Brain pericyte (primary cell): ENCODE measurements at regions not wholly inside any gene's neighbourhood (a gene's known extent, or its start where the extent isn't known, plus 50 kb on each side); places are given as distances from the start of the nearest gene placed in this dataset.

Source experiments
- DNase-seq: peaks from one replicate; pipeline ENCODE4 v3.0.0-alpha.2; 2012; ENCODE audit warnings: low read depth, low spot score

DNA sequence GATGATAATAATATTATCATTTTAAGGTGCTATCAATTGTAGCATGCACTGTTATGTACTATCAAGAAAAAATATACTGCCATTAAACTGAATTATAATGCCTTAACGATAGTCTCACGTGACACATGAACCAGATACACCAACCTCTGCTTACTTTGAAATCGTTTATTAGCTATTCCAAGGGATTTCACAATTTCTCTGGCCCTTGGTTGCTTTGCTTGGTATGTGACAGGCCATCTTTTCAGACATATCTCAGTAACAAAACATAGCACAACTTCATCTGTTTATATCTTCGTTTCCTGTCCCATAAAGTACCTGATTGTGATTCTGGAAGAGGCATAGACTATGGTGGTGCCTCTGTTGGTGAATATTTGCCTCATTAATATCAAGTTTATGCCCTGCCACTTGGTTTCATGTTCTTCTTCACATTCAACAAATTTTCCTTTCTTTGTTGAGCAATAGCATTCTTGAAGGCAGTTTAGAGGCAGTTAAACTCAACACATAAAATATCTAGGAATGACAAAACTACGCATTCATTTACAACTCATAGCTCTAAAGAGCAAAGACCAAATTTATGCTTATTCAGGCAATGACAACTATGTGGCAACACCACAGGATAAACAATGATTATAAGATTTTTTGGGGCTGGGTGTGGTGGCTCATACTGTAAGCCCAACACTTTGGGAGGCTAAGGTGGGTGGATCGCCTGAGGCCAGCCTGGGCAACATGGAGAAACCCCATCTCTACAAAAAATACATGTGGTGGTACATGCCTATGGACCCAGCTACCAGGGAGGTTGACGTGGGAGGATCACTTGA is 84.3 kb downstream of the MCFD2 start:
- no peak for DNase-seq

DNA sequence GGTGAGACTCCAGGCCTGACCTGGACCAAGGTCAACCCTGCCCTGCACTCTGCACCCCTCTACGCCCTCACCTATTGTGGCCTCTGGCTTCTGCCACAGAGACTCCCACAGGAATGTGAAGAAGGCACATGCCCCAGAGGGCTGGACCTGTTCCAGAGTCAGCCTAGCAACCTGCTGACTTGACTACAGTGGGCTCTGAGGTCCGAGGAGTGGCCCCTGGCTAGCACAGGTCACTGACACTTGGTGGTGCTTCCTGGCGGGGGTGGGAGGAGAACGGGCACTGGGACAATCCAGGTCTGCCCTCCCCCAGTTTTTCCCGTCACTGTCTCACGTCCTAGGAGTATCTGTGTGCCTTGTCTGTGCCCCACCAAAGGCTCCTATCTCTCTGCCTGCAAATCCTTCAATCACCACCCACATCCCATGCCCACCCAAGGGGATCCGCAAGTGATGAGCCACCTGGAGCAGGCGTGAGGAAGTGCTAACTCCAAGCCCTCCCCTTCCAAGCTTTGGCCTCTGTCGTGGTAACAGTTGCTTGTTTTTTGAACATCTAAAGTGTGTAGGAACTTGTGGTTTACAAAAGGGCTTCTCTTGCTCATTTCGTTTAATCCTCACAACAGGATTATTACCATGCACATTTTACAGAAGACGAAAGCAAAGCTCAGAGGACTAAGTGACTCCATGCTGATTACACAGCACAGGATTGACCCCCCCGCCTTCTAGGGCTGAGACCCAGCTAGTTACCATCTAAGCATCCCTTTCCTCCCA is 86.2 kb downstream of the MCFD2 start:
- no peak for DNase-seq

DNA sequence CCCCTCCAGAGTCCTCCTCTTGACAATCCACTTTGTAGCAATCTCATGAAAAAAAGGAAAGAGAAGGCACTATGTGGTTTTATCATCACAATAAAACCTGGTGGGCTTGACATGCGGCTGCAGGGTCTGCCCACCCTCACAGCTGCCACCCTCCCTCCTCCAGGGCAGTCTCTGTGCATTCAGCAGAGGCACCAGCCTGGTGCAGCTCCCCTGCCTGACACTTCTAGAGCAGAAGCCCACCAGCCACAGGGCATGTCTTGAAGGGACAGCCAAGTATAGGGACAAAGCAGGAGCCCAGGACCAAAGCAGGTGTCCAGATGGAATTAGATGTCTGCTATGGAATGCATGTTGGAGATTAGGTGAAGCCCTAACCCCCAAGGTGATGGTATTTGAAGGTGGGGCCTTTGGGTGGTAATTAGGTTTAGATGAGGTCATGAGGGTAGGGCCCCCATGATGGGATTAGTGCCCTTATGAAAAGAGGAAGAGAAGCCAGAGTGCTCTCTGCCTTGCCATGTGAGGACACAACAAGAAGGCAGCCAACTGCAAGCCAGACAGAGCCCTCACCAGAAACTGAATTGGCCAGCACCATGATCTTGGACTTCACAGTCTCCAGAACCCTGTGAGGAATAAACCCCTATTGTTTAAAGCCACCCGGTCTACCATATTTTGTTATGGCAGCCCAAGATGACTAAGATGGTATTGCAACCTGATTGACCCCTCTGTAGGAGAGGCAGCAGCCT is 86.9 kb downstream of the MCFD2 start:
- no peak for DNase-seq

DNA sequence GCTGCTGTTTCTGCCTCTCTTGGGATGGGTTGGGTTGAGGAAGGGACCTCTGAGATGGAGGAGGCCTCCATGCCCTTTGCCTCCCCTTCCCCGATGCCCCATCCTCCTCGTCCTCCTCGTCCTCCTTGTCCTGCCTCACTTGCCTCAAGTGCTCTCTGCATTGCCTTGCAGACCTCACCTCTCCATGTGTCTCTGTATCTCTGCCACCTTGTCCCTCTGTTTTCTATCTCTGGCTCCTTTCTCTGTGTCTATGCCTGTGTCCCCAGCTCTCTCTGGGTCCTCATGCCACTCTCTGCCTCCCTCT is 87.5 kb downstream of the MCFD2 start:
- DNase-seq = no peak

DNA sequence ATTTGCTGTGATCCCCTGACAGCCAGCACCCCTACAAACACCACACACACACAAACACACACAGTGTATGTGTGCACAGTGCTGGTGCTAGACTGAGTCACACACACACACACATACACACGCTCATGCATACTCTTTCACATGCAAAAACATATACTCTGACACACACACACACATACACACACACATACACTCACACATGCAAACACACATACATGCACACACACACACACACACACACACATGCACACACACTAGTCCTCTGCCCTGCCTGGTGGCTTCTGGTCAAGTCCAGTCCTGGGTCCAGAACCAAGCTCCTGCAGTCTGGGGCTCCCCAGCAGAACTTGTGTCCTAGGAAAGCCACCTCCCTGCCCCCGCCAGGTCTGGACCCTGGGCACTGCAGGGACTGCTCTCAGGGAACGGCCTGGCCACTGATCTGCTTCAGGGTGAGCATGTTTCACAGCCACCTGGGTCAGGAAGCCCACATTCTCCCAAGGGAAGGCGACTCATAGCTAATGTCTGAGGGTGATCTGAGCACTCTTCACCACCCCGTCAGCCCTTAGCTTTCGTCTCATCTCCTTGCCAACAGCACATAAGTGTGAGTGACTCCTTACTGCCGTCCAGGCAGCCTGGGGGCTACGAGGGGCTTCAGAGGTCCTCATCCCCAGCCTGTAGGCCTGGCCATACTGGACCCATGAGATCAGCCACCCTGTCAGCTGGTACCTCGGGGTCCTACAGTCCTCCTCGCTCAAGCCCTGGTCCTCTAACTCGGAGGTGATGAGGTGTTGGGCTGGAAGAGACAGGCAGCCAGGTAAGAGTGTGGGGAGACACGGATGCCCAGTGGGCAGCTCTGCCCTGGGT is 88.1 kb downstream of the MCFD2 start:
- DNase-seq = peak; percentile 34

DNA sequence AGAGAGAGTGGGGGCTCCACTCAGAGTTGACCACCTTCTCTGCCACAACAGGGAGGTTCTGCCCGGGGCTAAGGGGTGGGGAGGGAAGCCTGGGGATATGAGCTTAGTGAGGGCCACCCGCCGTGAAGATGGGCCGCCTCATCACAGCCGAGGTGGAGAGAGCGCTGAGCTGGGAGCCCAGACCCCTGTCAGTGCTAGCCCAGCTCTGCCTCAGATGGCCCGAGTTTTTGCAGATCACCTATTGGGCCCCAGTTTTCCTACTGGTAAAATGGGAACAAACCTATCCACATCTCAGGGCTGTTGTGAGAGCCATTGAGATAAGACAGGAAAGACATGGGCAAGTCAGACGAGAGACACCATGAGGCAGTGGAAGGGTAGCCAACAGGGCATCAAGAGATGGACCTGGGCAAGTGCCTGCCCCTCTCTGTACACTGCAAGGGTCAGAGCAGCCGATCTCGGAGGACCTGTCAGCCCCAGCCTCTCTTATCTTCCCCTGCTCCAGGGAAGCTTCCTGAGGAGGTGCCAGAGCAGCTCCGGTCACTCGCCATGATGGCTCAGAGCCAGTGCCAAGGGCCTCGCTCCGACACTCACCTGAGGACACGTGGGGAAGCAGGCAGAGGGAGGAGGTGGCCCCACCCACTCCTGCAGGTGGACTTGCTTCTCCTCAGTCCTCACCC is 88.9 kb downstream of the MCFD2 start:
- no peak for DNase-seq

DNA sequence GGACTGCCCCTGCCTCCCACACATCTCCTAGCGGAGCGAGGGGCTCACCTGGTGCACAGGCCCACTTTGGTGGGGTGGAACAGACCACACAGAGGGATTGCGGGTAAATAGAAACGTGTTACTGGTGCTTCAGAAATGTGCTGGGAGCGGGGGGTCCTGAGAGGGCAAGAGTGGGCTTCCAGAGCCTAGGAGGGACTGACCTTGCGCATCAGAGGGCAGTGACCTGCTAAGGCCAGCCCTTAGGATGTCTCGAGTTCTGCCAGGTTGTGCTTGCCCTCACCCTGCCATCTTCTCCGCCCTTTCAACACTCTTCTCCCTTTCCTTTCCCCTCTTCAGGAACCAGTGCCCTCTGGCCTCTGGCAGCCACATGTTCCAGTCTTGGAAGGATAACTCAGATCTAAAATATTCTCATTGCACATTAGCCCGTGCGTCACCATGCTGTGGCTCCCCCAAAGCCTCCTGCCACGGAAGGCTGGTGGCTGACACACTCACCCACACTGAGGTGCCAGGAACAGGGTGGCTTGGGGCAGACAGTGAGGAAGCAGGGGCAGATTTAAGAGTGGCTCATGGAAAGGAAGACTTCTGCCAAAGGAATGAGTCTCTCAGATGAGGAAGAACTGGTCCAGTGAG is 89.6 kb downstream of the MCFD2 start:
- DNase-seq = no peak

DNA sequence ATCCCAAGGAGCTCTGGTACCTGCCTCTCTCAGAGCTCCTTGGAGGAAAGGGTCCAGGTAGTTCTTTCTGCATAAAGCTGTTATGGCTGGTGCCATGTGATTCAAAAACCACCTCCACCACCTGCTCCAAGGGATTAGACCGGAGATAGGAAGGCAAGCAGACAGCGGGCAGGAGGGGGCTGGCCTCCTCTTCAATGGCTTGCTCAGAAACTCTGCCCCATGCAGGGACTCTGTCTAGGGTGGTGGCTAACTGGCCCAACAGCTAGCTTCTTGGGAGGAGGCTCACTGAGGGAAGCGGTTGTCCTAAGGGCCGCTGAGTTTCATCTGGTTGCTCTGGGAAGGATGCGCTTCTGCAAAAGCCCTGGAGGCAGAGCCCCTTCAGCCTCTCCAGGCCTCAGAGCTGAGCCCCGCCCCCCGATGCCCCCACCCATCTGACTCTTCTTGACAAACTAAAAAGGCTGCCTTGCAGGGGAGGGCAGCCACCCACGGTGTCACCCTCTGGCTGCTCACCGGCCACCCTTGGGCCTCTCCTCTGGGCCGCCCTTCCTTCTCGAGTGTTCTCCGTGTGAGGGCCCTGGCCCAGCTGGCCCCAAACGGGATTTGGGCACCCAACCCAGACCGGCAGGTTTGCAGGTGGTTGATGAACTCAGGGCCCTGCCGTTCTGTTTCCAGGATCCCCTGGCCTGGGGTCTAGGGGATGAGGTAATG is 90.2 kb downstream of the MCFD2 start:
- DNase-seq = no peak

DNA sequence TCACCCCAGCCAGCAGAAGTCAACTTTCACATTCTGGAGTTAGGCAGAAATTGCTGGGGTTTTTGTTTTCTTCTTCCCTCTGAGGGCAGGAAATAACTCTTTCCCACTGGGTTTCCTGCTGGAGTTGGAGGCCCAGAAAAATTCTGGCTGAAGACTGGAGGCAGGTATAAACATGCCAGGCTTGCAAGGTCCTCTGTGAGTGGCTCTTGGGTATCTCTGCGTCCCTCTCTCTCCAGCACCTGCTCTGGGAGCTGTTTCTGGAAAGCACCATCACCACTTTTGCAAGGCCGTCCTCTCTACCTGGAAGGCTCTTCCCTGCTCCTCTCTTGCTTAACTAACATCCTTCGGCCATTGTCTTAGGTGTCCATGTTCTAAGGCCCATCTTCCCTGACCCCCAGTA is 91.0 kb downstream of the MCFD2 start:
- no peak for DNase-seq

DNA sequence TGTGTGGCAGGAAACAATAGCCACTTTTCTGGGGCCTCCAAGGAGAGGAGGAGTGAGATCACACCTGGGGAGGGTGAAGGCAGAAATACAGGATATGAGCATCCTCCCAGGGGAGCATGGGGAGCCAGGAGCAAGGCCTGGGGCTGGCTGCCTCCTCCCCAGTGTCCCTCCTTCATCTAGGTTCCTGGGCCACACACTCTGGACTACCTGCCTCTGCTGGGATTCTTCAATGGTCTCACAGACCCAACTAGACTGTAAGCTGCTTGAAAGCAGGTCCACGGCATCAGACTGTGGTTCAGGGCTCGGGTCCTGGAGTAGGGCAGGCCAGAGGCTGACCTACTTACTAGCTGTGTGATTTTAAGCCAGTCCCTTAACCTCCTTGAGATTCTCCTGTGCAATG is 94.0 kb downstream of the MCFD2 start:
- no peak for DNase-seq

DNA sequence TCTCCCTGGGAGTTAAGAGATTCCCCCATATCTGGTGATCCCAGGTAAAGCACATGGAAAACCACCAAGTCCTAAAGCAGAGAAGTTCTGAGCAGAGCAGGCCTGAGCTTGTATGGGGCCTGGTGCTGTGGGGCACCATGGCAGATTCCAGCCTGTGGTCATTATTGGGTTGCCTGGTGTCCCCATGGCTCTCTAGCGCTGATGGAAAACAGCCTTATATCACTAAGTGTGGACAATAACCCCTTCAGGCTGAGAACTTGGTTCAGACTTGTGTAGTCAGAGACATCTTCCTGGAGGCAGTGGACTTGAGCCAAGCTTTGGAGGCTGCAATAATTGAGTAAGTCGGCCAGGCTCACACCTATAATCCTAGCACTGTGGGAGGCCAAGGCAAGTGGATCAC is 96.8 kb downstream of the MCFD2 start:
- no peak for DNase-seq

DNA sequence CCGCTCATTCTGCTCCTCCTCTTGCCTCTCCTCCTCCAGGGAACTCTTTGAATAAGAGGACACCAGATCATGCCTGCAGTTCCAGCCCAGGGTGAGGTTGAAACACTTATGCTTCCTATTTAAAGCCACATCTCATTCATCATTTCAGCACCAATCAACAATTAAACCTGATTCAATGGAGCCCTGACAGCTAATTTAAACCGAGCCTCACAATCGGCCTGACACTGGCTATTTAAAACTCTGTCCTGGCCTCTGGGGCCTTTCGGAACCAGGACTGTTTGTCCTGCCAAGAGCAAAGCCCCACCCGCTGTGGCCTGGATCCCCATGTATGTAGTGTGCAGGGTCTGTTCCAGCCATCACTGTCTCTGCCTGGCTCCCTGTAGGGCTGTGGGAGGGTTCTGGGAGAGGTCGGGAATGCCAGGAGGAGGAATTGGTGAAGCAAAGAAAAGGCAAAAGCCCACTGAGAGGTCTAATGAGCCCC is 97.4 kb downstream of the MCFD2 start:
- no peak for DNase-seq

DNA sequence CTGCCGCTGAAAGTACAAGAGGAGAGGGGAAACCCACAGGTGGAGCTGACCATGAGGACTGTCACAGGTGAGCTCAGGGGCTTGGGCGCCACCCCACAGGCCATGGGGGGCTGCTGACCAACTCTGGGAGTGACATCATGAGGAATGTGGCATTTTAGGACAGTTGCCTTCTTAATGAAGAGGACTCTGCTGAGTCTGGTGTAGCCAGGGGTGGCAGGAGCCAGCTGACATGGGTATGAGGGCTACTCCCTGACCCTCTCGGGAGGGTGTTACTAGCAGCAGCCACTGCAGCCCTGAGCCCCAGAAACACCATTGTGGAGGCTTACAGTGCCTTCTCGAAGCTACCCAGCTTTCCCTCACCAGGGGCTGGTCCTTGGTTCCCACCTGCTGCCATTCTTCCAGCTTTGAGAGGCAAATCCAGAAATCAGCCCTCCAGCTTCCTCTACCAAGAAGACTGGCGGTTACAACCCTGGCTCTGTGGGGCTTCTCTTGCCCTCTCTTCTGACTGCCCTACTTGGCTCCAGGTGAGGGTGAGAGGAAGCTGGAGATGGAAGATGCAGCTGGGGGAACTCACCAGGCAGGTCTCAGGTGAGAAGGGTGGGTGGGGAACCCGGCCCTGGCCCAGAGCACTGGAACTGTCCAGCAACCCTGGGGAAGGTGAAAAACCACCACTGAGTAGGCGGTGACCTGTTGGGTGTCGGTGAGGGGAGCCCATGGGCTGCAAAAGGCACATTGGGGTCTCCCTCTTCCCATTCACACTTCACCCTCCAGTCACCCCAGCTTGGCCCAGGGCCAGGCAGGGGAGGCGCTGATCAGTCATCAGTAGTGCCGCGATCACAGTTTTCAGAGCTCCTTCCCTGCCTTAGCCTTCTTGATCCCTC is 98.5 kb downstream of the MCFD2 start:
- DNase-seq = no peak

DNA sequence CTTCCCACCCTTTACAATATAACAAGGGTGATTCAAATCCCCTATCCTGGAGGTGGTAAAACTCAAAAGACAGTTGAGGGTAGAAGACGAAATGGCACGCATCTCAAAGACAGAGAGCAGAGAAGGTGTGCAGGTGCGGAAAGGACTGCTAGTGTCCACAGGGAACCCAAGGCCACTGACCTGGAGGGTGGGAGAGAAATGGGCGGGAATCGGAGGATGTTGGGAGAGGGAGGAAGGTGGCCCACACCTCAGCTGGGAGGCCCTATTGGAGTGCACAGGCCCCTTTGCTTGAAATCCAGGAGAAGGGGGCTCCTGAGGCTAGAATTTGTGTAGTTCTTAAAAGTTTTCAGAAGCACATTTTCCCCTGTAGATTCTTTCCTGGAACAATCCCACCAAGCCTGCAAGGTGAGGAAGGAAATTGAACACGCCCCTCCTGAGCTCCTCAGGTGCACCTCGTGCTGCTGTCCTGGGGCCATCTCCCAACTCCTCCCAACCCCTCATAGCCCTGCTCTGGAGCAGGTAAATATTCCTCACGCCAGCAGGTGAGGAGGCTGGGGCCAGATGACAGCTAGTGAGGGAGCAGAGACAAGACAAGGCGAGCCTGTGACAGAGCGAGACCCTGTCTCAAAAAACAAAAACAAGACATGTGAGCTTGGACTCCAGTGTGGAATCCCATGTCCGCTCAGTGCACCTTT is 99.3 kb downstream of the MCFD2 start:
- no peak for DNase-seq

DNA sequence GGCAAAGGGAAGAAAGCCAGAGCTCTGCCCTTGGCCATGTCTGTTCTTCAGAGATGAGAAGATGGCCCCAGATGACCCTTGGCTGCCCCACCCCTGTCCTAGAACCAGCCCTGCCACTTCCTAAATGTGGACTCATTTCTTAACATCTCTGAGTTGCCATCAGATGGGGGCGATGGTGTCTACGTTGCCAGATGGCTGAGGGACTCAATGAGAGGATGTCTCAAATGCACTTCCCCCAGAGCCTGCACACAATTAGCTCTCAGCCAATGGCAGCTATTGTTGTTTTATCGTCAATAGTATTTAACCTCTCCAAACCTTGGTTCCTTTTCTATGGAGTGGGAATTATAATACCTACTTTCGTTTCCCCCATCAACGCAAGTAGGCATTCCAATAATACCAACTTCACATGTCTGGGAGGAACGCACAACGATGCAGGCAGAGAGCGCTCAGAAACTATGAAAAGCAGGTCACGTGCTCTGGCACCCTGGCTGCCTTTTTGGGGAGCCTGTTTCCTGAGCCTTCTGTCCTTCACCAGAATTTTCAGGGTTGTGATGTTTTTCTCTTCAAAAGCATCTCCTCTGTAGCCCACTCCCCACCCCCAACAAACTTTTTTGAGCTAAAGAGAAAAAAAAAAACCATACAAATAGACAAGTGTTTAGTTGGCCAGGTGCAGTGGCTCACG is 100.3 kb downstream of the MCFD2 start:
- DNase-seq = no peak

DNA sequence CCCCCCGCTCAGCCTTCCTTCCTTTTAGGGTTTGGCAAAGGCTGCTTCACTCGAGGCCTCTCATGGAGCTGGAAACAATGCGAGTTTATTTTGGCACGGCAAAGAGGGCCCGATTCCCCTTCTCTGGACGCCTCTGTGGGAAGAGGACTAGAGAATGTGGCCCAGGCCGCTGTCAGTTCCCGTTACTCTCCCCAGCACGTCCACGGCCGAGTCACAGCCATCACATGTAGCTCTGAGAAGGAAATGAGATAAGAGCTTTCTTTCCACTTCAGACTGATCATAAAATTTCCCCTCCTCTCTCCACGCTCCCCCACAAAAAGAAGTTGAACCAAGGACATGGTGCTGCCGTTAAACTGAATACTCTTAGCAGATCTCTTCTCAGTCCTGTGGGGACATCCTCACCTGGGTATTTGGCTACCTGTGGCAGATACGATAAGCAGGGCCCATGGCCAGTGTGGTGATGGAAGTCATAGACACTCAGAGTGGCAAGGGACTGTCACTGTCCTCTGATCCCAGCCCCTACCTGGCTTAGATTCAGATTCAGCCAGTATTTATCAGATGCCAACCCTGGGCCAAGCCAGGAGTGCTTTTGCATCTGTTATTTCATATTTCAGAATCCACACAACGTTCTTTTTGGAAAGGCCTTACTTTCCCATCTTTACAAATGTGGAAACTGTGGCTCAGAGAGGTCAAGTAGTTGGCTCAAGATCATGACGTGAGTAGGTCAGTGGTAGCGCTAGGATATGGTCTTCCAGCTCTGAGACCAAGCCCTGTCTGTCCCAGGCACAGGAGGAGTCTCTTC is 101.2 kb downstream of the MCFD2 start:
- no peak for DNase-seq

DNA sequence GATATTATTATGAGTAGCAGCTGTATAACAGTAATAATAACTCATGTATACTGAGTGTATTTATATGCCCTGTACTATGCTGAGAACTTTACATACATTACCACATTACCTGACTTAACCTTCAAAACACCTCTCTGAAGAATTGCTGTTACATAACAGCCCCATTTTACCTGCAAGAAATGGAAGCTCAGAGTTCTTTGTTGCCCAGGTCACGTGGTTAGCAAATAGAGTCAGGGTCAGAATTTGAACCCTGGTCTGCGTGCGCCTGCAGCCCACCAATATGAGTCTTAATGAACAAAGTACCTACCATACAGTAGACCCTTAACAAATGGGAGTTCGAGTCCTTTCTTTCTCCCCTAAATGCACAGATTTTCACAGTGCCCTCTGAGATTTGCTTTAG is 101.9 kb downstream of the MCFD2 start:
- no peak for DNase-seq
